Panc1 (cell line): ENCODE measurements at regions not wholly inside any gene's neighbourhood (a gene's known extent, or its start where the extent isn't known, plus 50 kb on each side); places are given as distances from the start of the nearest gene placed in this dataset.

Source experiments
- CTCF ChIP-seq: fragments of 450-650 bp; IDR thresholded peaks from 2 replicates; pipeline ENCODE4 v1.5.1; 2017; ENCODE audit warnings: mild to moderate bottlenecking
- POLR2AphosphoS5 ChIP-seq: IDR thresholded peaks from 2 replicates; pipeline ENCODE4 v1.6.1; 2012; ENCODE audit warnings: mild to moderate bottlenecking, low read depth, low read length, moderate library complexity
- REST ChIP-seq, 2 experiments: IDR thresholded peaks; 2 replicates each; pipeline ENCODE4 v1.6.1; 2011 to 2012; ENCODE audit warnings: low read depth in 2 of 2, control low read depth in 1 of 2, low read length in 1 of 2, mild to moderate bottlenecking in 1 of 2, moderate library complexity in 1 of 2; ENCODE audit not compliant: insufficient read depth in 1 of 2
- SIN3A ChIP-seq: IDR thresholded peaks from 2 replicates; pipeline ENCODE4 v1.6.1; 2012; ENCODE audit warnings: low read depth, mild to moderate bottlenecking, low read length, moderate library complexity, borderline replicate concordance; ENCODE audit not compliant: insufficient read depth

DNA sequence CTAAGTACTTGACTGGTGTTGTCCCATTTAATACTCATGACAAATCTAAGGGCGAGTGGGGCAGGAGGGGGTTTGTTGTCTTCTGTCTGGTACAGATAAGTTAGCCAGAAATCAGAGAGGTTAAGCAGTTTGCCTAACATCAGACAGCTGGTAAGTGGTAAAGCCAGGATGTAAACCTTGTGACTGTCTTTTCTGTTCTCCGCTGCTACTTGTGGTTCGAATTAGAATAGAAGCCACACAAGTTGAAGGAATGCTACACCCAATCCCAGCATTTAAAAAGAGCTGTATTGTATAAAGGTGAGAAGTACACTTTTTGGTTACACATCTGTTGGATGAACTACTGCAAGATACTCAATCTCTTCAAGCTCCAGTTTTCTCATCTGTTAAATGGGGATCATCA is 474.7 kb upstream of the SUCLG2 start:
- no peak for TF ChIP-seq CTCF
- no peak for TF ChIP-seq SIN3A
- TF ChIP-seq POLR2AphosphoS5: no peak
- TF ChIP-seq REST (IDR thresholded peaks at IDR 0.05; ENCODE audit: insufficient read depth in 1 of 2, low read depth in 2 of 2, low read length in 1 of 2): no peak
